ENCODE measurements at regions not wholly inside any gene's neighbourhood (a gene's known extent, or its start where the extent isn't known, plus 50 kb on each side); places are given as distances from the start of the nearest gene placed in this dataset.
A peak's percentile ranks its signal among the peaks of the same experiment; 100 is the strongest.

- no peaks in the 10 kb centered on the region for H3K4me1 ChIP-seq (replicated peaks)
- DNase-seq (ENCODE audit: low spot score) = peak; percentile 23
- TF ChIP-seq POLR2A (IDR thresholded peaks at IDR 0.05) = no peak
- TF ChIP-seq CTCF (IDR thresholded peaks at IDR 0.05) = peak in 2 of 4 experiments; percentile 36 to 37
- no peaks in the 10 kb centered on the region for H3K9me3 ChIP-seq
- under 1% methylated on average over 77 of the region's 91 CpGs for WGBS
- H3K4me3 ChIP-seq = peak overlapping the region; percentile 82 to 98
- H3K36me3 ChIP-seq = no peaks in the 10 kb centered on the region
- H3K27ac ChIP-seq = peak overlapping the region; percentile 92 to 94
- no peaks in the 10 kb centered on the region for H3K27me3 ChIP-seq (replicated peaks; ENCODE audit: insufficient read depth)
- intact Hi-C loops (cut with DNase I) = loop anchor here (2.0 to 10.0 kb wide), 2 partner anchors 31 to 75 kb away; no protein-coding TSS in a partner anchor
Observed at GRCh38 chr6:71420095-71420692, 131.6 kb downstream of the OGFRL1 start.

DNA sequence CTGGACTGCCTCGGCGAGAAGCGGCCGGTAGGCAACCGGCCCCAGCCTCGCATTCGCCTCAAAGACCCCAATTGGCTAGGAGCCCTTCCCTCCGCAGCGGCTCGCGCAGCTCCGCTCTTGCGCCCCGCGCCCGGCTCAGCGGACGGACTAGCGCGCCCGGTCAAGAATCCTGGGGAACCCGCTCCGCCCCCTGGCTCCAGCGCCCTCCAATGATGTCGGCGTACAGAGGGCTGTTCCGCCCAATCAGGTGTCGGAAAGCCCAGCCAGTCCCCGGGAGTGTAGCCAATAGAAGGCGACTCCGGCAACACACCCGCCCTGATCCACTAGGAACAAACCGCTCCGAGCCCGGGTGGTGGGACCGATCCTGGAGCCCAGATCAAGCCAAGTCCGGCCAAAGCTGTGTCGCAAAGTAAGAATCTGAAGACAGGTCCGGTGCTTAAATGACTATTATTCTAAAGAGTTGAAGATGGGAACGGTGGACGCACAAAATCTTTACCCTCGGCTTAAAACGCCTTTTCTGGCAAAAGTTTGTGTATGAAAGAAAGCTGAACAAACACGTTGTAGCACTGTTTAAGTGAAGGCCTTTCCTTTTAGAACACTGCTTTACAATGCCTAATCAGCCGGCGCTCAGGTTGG, 132.2 kb downstream of the OGFRL1 start:
- intact Hi-C loops (cut with DNase I) = loop anchor here (2.0 to 10.0 kb wide), 2 partner anchors 32 to 74 kb away; no protein-coding TSS in a partner anchor
- peak; percentile 88 for TF ChIP-seq POLR2A (IDR thresholded peaks at IDR 0.05)
- peak in 1 of 4 experiments; percentile 48 for TF ChIP-seq CTCF (IDR thresholded peaks at IDR 0.05)
- TF ChIP-seq POLR2AphosphoS5 (IDR thresholded peaks at IDR 0.05) = peak; percentile 94
- Histone ChIP-seq H3K36me3 (no peaks in the 10 kb centered on the region), H3K4me1 (replicated peaks) (no peaks in the 10 kb centered on the region), H3K4me3 (peak overlapping the region; percentile 82 to 98), H3K27me3 (replicated peaks; ENCODE audit: insufficient read depth) (no peaks in the 10 kb centered on the region), H3K27ac (peak overlapping the region; percentile 92 to 94), H3K9me3 (no peaks in the 10 kb centered on the region)
- peak; percentile 97 for DNase-seq (ENCODE audit: low spot score)
- WGBS = 2% methylated on average over 46 of the region's 46 CpGs

- DNase-seq (ENCODE audit: low spot score) = no peak
- H3K27ac ChIP-seq = peak overlapping the region in 1 of 2 donors; percentile 92
- TF ChIP-seq CTCF (IDR thresholded peaks at IDR 0.05) = no peak
- no peak for TF ChIP-seq POLR2AphosphoS5 (IDR thresholded peaks at IDR 0.05)
- TF ChIP-seq POLR2A (IDR thresholded peaks at IDR 0.05) = no peak
- intact Hi-C loops (cut with DNase I) = loop anchor here (2.0 to 10.0 kb wide), 2 partner anchors 33 to 73 kb away; no protein-coding TSS in a partner anchor
- H3K27me3 ChIP-seq (replicated peaks; ENCODE audit: insufficient read depth) = no peaks in the 10 kb centered on the region
- WGBS = 84% methylated on average over 4 of the region's 4 CpGs
- no peaks in the 10 kb centered on the region for H3K4me1 ChIP-seq (replicated peaks)
- no peaks in the 10 kb centered on the region for H3K9me3 ChIP-seq
- H3K36me3 ChIP-seq = no peaks in the 10 kb centered on the region
- H3K4me3 ChIP-seq = no peak overlapping the region
Observed at GRCh38 chr6:71421611-71422010, 133.0 kb downstream of the OGFRL1 start.

DNA sequence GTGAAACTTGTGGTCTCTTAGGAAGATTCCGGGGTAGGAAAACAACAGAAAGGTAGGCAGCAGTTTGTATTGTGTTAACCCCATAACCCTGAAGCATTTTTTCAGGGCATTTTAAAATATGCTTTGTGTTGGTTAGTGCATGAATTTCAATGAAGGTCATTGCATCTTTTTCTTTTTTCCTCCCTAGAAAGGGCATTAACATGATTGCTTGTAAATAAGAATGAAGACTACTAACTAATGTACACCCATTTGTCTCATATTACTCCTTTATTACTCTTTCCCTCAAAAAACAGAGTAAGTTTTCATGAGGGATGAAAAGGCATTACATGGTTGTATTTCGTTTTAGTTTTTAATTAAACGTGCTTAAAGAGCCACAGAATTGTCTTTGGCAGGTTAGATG, 141.4 kb downstream of the OGFRL1 start:
- no peaks in the 10 kb centered on the region for H3K9me3 ChIP-seq
- H3K36me3 ChIP-seq = no peaks in the 10 kb centered on the region
- no peak overlapping the region for H3K27ac ChIP-seq
- intact Hi-C loops (cut with DNase I) = no loop called here
- TF ChIP-seq POLR2AphosphoS5 (IDR thresholded peaks at IDR 0.05) = no peak
- H3K4me1 ChIP-seq (replicated peaks) = no peaks in the 10 kb centered on the region
- no peaks in the 10 kb centered on the region for H3K27me3 ChIP-seq (replicated peaks; ENCODE audit: insufficient read depth)
- WGBS = 59% methylated on average over 3 of the region's 3 CpGs
- no peak overlapping the region for H3K4me3 ChIP-seq
- no peak for DNase-seq (ENCODE audit: low spot score)

GRCh38 chr6:71433441-71433840, 144.8 kb downstream of the OGFRL1 start:
- H3K27me3 ChIP-seq (replicated peaks; ENCODE audit: insufficient read depth) = no peaks in the 10 kb centered on the region
- no peak overlapping the region for H3K4me3 ChIP-seq
- no peak overlapping the region for H3K27ac ChIP-seq
- H3K36me3 ChIP-seq = no peaks in the 10 kb centered on the region
- H3K4me1 ChIP-seq (replicated peaks) = no peaks in the 10 kb centered on the region
- no peak for TF ChIP-seq CTCF (IDR thresholded peaks at IDR 0.05)
- no peak for TF ChIP-seq POLR2A (IDR thresholded peaks at IDR 0.05)
- TF ChIP-seq POLR2AphosphoS5 (IDR thresholded peaks at IDR 0.05) = no peak
- no peaks in the 10 kb centered on the region for H3K9me3 ChIP-seq
- intact Hi-C loops (cut with DNase I) = no loop called here
- DNase-seq (ENCODE audit: low spot score) = no peak

All from prostate gland (tissue), 2 donors.